GM08714 (cell line): ENCODE measurements at regions not wholly inside any gene's neighbourhood (a gene's known extent, or its start where the extent isn't known, plus 50 kb on each side); places are given as distances from the start of the nearest gene placed in this dataset.

ENCODE experiments used
- H3K4me3 ChIP-seq: fragments of 200-500 bp; sonication (Bioruptor generic); 2 replicates; pipeline ENCODE4 v1.5.1; 2014; ENCODE audit warnings: mild to moderate bottlenecking, low read length, inconsistent platforms
- ZNF274 ChIP-seq: IDR thresholded peaks from 2 replicates; pipeline ENCODE4 v1.6.1; 2012; ENCODE audit warnings: mild to moderate bottlenecking, low read depth, low read length

DNA sequence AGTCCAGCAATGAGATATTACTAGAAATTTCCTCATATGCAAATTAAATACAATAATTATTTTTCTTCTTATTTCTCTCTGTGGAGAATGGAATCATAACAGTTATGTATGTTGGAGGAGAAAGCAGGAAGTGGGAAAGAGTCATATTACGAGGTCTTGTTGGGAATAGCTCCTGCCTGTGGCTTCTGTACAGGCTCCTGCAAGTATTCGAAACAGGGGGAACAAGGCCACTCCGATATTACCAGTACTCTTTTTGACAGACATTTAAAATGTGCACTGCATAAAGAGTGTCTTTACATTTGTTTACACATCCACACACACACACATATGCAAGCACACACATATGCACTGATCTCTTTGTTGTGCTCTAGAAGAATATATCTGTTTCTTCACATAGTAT is 812.0 kb upstream of the ZNF608 start:
- no peak for TF ChIP-seq ZNF274

DNA sequence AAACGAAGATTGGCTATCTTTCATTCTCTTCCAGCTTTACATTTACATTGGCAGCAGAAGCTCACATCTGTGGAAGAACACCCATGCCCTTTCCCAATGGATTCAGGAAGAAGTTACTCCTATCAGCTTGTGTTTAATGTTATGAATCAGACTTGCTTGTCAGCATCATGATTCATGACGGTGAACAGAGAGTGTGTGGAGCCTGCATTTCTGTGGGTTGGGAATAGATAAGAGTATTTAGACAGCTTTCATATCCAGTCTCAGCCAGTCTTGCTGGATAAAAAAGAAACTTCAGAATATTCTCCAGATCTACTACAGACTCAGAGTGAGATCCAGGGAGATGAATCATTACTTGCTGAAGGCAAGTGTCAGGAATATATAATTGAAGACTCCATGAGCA is 812.9 kb upstream of the ZNF608 start:
- H3K4me3 ChIP-seq = no peak overlapping the region
- no peak for TF ChIP-seq ZNF274

More for the DNA sequence above, 812.0 kb upstream of the ZNF608 start:
- no peak overlapping the region for H3K4me3 ChIP-seq

DNA sequence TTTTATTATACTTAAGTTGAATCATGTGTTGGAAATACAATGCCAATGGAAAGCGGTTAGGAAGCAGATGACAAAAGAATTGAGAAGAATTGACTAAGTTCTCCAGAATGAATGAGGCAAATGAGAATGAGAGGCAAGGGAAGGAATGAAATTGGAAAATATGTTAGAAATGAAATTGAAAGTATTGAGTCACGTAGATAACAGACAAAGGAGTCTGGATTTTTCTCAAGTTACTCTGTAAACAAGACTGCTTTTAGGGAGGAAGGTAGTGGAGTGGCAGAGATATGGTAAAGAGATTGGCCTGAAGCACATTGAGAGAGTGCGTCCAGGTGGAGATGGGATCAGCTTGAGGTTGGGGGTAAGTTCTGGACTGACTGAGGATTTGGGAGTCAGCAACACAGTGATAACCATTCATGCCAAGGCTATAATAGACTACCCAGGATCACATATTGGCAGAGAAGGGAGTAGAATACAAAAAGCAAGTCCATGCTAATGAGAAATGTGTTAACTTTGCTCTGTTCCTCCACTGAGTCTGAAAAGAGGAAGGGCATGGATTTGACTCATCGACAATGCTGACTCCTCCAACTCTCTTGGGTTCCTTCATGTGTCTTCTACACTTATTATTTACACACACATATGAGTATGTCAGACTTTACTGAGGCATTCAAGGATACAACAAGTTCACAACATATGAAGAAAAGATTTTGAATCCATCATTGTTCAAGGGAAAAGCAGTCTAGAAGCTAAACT is 814.2 kb upstream of the ZNF608 start:
- no peak overlapping the region for H3K4me3 ChIP-seq
- no peak for TF ChIP-seq ZNF274

DNA sequence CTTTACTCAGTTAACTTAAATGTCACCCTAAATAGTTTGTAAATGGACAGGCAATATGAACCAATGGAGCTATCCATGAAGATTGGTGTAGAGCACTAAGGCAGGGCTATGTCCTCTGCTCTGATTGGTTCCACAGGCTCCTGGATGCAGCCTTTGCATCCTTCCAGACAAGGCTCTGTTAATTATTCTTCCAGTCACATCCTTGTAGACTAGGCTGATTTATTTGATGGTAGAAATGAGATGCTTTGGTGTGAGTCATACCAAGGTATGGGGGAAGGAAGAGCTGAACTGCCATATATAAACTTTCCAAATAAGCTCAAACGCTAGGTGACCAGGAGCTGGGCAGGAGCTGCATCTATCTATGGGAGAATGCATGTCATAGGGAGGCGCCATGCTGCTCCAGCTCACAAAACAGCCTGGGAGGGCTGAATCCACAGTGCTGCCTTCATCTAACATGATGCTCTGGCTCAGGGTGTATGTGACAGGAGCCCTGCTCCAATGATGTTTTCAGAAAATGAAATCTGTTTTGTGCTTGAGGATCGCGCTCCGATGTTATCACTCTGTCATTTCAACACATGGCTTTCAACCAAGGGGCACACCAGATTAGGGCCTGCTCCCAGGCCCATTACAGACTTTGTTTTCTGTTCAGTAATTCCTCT is 818.0 kb upstream of the ZNF608 start:
- no peak overlapping the region for H3K4me3 ChIP-seq
- no peak for TF ChIP-seq ZNF274

DNA sequence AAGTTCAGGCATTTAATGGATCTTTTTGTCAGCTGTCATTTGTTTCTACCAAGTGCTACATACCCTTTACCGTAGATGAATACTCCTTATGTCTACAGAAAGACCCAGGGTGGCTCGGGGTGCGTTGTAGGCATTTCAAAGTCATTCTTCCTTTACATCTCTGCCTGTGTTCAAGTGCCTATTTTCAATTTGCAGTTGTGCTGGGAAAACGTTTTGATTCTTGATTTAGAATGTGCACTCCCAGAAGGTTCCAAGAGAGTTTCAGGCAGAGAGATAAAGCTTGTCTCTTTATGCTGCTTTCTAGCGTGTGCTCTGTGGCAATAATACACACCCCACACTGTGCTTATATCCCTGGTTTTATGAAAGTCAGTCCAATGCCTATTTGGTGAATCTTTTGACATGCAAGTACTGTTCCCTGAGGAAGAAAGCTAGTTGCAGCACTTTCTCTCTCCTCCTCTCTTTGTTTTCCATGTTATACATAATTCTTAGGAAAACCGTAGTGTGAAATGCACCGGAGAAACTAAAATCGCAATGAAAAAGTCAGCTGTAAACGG is 828.1 kb upstream of the ZNF608 start:
- TF ChIP-seq ZNF274 = no peak
- no peak overlapping the region for H3K4me3 ChIP-seq

DNA sequence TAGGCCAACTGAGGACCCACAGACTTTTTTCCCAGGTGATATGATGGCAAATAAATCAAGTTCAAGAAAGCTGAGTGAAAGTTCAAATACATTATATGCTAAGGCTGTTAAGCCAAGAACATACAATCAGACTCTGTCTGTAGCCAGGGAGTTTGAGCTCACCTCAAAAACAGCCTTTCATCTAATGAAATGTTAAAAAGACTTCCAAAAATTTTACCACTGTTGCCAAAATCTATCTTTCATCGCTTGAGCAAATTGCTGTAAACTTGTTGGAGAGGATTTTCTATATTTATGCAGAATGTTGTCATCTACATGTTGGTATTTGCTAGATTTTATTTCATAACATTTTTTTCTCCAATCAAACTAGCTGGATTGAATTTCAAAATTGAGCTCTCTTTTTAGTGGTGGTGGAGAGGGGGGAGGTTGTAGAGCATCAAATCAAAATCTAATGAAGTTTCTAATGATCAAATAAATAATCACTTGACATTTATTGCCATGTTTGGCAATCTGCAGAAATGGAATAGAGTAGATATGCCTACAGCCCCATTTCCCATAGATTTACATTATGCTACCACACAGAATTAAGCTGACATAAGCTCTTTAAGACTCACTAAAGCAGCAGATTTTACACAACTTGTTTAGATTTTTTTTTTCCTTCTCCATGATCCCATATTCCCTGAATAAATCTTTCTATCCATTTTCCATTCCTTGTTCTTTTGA is 828.9 kb upstream of the ZNF608 start:
- TF ChIP-seq ZNF274 = no peak
- no peak overlapping the region for H3K4me3 ChIP-seq

DNA sequence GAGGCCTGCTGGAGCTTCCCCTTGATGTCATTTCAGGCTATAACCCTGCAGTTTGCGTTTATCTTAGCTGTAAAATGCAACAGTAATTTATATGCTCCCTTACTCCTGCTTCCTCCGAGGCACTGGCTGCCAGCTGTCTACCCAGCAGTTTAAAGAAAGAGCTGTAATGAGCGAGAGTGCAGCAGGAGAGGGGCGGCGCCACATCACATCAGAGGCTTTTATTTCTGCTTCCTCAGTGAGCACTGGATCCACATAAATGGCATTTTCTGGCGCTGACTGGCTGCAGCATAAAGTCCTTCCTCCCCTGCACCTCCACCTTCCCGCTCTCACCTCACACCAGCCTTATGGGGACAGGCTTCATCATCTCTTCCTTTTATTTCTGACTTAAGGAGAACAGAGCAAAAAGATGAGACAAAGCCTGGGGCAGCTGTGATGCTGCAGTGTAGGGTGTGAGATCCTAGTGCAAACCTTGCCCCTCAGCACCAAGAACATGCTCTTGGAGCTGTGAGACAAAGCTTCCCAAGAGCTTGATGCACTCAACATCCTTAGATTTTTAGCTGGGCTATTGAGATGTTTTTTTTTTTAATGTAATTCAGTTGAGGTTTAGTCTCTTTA is 829.6 kb upstream of the ZNF608 start:
- no peak for TF ChIP-seq ZNF274
- H3K4me3 ChIP-seq = no peak overlapping the region

DNA sequence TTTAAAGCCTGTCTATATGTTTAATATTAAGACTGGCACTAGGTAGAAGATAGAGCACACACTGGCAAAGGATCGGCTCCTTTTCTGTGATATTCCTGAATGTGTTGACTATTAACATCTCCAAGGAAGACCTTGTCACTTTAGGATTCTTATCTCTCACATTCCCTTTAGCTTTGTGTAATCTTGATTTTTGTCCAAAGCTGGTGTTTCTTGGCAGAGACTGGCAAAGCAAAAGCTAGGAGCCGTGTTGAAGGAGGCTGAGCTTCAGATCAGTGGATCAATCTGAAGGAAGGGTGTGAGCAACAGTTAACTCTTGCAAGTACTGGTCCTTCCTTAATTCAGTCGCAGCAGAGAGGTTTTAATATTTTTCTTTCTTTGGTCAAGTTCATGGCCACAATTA is 830.4 kb upstream of the ZNF608 start:
- TF ChIP-seq ZNF274 = no peak

DNA sequence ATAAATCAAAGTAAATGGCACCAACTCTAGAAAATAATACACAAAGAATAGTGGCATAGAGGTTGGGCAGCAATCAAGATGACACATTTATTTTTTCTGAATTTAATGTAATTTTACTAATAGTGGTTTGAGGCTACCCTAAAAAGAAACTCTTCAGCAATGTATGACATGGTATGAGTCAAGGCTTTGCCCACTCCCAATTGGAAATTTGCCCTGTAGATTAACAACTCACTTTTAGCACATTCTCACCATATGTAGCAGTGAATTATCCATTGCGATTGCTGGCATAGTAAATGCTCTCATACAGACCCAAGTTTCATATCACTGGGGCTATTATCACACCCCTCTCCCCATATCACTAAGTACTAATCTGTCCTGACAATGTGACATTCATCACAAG is 832.1 kb upstream of the ZNF608 start:
- H3K4me3 ChIP-seq = no peak overlapping the region
- no peak for TF ChIP-seq ZNF274

More for the DNA sequence above, 830.4 kb upstream of the ZNF608 start:
- H3K4me3 ChIP-seq = no peak overlapping the region

DNA sequence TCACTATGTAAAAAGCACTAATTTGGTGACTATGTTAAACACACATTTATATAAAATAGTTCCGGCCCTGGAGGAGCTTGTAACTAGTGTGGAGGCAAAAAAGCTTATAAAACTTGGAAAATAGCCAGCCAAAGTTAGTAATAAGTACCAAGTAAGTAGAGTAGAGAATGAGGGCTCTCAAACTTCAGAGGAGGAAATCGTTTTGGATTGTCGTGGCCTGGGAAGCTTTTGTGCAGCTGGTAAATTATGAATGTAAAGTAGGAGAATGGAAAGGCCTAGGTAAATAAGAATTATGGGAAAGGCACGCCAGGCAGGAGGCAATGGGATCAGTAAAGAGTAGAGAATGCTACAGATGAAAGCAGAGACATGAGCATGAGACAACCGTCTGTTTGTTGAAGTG is 832.7 kb upstream of the ZNF608 start:
- no peak overlapping the region for H3K4me3 ChIP-seq

DNA sequence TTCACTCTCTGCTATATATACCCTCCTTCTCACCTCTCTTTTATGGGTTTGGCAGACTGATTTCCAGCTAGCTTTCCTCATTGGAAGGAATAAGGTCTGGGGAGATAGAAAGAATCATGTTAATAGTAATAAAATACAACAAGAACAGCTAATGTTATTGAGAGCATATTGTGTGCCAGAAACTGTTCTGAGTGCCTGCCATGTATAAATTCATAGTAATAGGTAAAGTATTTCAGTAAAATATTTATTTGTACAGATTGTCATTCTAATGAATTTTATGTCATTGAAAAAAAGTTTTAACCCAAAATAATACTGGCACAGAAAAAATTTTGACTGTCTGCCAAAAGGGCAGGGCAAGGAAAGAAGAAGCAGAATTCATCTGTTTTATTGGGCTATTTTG is 834.9 kb upstream of the ZNF608 start:
- TF ChIP-seq ZNF274 = no peak
- no peak overlapping the region for H3K4me3 ChIP-seq

More for the DNA sequence above, 832.7 kb upstream of the ZNF608 start:
- no peak for TF ChIP-seq ZNF274

DNA sequence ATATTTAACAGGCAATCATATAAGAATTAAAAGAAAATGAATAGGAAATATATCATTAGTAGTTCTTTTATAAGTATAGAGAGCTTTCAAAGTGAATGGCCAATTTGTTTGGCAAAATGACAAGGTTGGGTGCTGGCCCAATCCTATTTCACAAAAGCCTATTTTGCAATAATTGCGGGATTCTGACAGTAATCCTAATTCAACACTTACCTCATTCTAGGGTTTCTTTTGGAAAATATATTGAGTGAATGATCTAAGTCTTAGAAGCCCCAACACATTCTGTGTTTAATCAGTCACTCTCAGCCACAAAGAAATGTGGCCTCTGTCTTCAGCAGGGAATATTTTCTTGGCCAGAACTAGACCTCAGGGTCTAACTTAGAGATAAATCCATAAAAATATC is 835.9 kb upstream of the ZNF608 start:
- TF ChIP-seq ZNF274 = no peak
- H3K4me3 ChIP-seq = no peak overlapping the region

DNA sequence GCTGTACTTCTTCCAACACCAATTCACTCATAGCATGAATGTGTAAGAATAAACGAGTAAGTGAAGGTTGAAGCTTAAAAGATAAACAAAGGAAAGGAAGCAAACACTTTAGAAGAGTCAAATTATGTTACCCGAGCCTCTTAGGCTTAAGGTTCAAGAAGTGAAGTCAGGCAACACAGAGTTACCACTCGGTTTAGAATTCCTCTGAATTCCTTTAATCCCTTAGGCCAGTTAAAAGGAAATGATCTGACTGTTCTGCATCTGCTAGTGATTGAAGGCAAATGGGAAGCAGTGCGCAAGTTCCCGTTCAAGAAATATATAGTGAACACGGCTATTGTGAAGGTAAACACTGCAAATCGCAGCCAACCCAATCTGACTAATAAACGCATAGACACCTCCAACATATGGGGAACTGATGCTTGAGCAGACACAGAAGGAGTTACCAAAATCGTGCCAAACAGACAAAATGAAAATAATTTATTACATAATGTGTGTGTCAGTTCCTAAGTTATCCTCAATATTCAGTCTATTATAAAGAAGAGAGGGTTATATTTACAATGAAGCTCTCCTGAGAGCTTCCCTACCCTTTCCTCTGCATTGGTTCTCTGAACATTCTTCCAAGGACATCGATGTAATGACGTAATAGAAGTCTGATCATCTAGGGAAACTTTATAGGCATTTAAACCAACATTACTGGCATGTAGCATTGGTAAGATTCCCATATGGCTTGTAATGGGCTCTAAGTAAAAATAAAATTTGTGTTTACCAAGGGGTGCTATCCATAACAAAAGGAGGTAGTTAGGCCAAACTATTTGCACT is 837.1 kb upstream of the ZNF608 start:
- TF ChIP-seq ZNF274 = no peak
- no peak overlapping the region for H3K4me3 ChIP-seq
